HG03354 (cell line): ENCODE measurements at regions not wholly inside any gene's neighbourhood (a gene's known extent, or its start where the extent isn't known, plus 50 kb on each side); places are given as distances from the start of the nearest gene placed in this dataset.
"Not testable (repeated sequence)": the region's sequence is repeated elsewhere in the genome, so short reads cannot be mapped to it uniquely, and the experiment has no call there.

Experiments used
- ATAC-seq: cut with Tn5 transposase; IDR thresholded peaks from one replicate; pipeline ENCODE4 v1.9.1; 2021; ENCODE audit warnings: mild to moderate bottlenecking; ENCODE audit not compliant: unreplicated experiment, poor library complexity, severe bottlenecking

DNA sequence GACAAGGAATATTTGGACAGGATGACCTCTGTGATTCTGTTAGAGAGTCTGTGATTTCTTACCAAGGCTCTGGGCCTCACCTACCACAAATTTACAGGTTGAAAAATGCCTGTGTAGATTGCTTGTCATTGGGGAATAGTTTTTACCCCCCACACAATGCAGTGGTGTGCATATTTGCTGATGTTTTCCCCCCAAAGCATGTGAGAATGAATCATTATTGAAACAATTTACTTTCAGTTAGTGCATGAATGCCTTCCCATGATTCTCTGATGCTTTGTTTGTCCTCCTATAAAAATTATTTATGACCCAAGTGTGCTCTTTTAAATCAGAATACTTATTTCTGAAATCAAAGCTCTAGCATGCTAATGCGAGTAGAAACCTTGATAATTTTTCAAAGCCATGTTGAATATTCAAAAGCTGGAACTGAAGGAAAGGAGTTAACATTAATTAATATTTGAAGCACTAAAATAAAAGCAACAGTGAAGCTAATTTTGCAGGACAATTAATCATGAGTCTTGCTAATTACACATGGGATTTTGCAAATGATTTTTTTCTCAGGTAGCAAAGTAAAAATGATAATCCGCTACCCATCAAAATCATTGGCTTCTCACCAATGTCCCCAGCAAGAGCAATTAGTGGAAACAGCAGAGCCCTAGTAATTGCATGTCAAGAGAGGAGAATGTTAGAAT is 361.2 kb upstream of the HNRNPA3 start:
- ATAC-seq: no peak

DNA sequence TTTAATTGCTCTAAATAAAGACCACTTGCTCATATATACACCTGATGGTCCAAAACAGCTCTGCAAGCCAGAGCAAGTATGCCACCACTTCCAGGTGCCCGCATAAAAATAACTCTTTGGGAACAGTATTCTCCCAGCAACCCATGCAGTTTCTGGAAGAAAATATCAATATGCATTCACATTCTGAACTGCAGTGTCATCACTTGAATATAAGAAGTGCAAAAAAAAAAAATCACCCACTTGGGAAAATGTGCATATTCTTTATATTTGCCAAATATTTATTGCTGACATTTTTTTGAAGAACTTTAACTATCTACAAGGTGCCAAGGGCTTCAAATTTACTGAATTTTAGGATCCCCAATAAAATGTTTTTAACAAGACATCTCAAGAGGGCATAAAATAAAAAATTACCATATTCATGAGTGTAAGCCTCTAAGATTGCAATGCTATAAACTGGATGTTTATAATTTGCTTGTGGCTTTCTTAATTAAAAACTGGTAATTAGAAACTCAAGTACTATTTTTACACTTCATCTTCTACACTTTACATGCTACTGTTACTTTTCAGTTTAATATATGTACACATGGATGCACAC is 360.6 kb upstream of the HNRNPA3 start:
- ATAC-seq: no peak

DNA sequence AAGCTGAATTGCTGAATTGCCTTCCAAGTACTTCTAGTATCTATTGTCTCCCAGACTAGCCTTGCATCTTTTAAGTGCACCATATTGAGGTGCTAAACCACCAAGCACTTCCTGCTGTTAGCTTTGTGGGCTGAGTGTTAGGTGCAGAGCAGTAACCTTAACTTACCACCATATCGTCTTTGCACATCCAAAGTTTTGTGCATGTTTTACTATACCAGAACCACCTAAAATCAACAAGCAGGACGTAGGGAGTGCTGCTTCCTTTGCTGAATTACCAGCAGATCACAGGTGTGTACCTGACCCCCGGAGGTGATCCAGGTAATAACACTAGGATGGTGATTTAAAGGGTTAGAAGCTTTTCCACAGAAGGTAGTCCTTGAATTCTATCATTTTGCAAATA is 359.9 kb upstream of the HNRNPA3 start:
- ATAC-seq: no peak

DNA sequence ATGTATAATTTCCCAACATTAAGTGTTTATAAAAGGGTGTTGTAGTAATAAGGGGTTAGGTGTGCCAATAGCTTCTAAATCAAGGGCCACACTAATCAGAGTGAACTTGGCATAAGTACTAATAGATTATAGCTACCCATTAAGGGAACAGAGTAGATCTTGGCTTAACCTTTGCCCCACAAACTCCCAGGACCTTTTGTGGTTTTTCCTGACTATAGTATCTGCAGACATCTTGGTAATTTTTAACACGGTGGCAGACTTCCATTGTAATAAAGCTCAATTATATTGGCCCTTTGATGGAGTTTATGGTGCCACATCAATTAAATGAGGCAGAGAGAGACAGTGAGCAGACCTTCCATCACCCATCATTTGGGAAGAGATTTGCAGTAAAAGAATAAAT is 358.5 kb upstream of the HNRNPA3 start:
- ATAC-seq: no peak

DNA sequence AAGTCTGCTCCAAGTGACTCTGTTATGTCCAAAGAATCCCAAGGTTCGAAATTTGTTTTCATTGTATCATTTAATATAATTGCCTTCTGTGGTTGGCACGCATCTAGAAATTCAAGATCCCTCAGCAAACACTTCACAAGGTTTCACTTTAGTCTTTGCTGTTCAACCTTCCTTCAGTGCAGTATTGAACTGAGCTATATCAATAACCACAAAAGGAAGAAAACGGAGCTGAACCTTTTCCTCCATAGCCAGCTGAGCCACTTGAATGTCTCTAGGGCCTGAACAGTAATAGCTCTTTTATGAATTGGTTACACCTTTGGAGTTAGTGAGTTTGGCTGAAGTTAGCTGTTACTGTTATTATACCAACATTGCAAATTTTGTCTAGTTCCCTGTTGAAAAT is 357.7 kb upstream of the HNRNPA3 start:
- no peak for ATAC-seq

DNA sequence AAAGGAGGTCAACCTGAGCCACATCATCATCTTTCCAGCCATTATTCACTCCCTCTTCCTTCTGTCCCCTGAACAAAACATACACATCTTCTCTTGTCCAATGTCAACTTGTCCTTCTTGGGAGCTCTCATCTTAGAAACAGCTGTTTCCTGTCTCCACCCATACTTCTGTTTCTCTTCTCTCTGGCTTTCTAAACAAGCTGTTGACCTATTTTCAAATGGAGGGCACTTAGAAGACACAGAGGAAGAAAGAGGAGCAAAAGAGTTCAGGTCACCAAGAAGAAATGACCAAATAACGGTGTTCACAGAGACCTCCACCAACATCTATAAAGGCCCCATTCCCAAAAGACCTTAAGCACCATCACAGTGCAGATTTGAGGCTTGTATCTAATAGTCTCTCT is 355.9 kb upstream of the HNRNPA3 start:
- no peak for ATAC-seq

DNA sequence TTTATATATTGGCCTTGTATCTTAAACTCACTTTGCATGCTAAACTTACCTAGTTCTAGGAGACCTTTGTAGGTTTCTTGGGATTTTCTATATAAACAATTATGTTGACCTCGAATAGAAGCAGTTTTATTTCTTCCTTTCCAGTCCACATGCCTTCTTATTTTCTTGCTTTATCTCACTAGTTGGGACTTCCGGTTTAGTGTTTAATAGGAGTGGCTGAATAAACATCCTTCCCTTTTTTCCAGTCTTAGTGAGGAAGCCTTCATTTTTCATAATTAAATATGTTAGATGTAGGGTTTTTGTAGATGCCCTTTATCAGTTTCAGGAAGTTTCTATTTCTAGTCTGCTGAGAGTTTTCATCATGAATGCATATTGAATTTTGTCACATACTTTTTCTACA is 347.3 kb upstream of the HNRNPA3 start:
- no peak for ATAC-seq

DNA sequence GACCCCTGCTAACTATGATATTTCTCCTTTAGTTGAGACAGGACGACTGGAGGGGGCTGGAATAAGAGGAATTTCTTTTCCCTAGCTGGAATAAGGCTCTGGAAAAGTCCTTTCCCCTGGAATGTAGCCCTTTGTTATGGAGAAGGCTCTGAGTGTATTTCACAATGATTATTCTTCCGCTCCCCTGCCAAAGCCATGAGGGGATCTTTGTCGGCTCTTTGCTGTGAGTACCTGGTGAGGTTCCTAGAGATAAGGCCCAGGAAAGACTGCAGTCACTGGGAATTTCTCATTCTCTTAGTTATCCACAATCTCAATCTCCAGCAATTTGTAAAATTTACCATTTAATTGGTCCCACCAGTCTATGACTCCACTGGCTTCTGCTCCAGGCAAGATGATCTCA is 340.2 kb upstream of the HNRNPA3 start:
- ATAC-seq: no peak

DNA sequence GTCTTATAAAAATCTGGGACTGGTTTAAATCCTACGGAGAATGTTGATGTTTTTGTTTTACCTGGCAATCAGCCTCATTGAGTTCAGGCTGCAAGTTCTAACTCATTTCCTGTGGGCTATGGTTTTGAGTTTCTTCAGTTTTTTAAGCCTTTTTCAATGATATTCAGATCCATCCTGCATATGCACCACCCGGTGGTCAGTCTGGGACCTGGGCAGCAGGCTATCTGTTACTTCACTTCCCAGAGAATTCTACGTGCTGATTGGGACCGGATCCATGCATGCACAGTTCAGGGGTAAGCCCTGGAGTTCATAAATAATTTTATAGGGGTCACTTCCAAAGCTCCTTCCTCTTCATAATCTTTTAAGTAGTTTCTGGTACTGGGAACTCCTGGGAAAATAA is 339.2 kb upstream of the HNRNPA3 start:
- ATAC-seq: no peak

DNA sequence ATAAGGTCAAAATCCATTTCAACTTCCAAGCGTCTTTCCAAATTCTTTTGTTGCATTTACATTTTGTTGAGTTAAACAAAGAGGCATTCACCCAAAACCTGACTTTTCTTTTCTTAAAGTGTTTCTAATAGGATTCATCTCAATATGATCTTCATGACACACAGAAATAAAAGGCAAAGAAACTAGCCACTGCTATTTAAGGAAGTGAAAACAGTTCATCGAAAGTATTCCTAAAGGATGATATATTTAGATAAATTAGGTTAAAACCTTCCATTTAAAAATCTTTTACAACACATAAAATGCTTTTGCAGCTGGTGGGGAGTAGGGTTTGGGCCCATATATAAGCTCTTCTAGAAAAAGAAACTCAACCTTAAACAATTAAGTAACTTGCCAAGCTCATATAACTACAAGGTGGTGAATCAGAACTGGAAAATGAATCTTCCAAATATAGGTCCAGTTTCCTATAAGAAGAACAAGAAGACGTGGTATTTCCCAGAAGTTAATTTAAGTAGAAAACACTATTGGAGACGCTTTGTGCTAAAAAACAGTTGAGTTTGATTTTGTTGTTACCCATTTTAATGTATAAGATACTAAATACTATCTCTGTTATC is 336.0 kb upstream of the HNRNPA3 start:
- ATAC-seq: no peak

DNA sequence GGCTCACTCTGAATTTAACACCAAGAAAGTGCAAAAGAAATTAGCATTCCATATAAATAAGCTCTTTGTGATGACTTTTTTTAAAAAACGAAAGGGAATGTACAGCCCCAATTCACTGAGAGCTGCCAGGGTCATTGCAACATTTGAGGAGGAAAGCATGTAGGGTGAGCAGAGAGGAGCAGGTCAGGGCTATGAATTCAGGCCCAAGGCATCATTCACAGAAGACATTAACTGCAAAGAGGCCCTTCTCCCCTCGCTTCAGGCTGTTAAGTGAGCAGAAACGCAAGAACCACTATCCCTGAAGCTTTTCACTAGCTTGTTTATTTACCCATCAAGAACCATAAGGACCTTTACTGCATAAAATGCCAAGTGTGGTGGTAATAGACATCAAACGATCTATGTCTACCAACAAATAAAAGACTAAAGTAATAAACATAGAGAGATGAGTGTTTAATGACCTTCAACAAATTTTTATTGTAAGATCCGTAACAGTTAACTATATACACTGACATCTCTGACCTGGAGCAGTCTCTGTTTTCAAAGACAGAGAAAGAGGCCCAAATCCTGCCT is 333.1 kb upstream of the HNRNPA3 start:
- no peak for ATAC-seq

DNA sequence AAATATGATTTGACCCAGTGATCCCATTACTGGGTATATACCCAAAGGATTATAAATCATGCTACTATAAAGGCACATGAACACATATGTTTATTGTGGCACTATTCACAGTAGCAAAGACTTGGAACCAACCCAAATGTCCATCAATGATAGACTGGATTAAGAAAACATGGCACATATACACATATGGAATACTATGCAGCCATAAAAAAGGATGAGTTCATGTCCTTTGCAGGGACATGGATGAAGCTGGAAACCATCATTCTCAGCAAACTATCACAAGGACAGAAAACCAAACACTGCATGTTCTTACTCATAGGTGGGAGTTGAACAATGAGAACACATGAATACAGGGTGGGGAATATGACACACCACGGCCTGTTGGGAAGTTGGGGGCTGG is 330.5 kb upstream of the HNRNPA3 start:
- ATAC-seq: not testable (repeated sequence)

DNA sequence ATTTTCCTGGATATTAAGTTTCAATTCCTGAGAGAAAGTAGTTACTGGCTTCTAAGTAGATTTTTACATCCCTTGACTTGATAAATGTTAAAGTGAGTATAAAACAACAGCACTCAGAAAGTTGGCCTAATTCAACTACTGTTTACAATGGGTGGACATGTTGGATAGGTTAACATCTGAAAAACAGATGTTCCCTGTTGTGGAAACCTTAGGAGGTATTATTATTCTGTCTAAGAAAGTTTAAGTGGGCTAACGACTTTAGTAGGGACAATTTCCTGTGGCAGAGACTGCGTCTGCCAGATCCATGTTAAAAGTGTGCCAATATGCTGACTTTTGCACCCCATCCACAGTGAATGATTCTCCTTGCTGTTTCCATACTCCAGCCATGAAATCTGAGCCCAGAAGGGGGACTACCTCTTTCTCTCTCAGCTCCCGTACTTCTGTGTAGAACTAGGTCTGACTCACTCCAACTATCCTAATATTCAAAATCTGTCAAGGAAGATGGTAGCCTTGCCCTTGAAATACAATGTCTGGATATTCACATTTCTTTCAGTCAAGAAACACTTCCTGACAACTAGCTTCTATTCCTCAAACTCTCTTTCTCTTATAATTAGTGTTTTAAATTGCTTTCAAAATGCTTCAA is 327.5 kb upstream of the HNRNPA3 start:
- no peak for ATAC-seq

DNA sequence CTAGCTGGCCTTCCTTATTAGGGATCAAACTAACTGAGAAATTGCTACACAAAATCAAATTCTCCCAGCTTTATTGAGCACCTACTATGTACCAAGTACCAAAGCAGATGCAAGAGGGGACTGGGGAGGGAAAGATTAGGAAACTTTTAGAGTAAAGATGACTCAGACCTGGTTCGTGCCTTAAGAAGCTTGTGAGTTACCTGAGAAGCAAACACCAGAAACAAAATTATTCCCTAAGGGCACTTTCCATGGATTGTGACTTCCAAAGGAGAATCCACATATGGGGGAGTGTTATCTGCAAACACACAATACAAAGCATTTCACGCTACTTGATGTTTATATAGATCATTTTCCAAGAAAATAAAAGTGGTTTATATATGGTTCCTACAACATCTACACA is 326.9 kb upstream of the HNRNPA3 start:
- no peak for ATAC-seq

DNA sequence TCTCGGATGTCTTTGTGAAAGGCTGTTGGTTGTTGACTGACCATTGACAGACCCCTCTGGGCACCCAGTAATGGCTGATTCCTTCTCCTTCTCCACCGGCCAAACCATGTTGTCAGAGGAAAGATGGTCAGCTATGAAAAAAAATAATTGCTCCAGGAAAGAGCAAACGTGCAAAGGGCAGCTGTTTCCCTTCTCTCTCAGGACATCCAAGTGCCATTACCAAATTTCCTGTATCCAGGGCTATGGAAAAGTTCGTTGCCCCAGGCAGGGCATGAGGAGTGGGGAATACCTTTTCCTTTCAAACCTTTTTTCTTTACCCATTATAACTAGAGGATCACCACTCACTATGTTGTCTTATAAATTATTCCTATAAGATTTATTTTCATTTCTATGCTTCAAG is 321.5 kb upstream of the HNRNPA3 start:
- ATAC-seq: no peak

DNA sequence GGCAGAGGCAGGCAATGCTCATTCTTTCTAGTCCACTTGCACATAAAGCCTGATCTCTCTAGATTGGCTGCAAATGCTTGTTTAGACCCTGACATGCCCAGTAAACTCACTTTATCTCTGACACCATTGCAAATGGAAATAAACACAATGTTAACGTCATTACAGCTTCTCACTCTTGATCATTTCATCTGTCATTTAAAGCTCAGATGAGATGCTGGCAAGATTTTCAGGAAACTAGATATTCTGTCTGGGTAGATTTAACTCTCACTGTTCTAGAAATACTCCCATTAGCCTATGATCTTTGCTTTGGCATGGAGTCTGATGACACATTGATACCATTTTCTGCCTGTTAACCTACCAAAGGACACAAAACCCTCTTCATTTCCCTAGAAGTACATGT is 320.7 kb upstream of the HNRNPA3 start:
- ATAC-seq: no peak

DNA sequence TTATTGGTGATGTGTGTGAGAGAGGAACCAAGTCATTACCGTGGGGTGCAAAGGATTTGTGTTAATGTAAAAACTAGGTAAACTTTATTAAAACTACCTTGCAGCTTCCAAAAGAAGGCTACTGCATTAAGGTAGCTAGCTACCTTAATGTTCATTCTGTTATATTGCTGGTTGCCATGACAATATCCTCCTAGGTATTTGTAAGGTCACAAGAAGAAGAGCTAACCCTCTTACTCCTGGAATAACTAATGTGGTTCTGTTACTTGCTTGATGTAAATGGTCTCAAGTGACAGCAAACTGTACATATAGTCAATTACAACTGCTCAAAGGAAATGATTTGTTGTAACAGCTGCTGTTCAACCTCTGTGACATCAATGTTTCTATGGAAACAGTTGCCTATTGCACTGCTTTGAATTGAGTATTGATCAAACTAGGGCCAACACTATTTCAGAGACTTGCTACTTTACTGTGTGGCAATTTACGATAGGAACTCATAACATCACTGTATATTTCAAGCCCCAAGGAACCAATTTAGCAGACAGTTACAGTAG is 319.8 kb upstream of the HNRNPA3 start:
- ATAC-seq: no peak

DNA sequence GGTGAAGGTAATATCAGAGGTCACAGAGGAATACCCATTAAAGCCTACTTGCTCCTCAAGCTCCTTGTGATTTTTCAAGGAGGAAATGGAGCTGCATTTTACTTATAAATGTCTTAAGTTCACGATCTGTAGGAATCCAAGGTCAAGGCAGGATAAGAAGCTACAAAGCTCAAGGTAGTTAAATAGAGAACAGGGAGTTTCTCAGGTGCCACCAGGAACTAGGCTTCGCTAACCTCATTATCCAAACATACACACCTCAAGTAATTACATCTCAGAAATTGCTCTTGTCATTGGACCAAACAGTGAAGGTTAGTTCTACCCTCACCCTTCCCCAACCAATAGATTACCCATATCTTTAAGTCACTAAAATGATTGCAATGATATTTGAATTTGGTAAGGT is 317.4 kb upstream of the HNRNPA3 start:
- no peak for ATAC-seq

DNA sequence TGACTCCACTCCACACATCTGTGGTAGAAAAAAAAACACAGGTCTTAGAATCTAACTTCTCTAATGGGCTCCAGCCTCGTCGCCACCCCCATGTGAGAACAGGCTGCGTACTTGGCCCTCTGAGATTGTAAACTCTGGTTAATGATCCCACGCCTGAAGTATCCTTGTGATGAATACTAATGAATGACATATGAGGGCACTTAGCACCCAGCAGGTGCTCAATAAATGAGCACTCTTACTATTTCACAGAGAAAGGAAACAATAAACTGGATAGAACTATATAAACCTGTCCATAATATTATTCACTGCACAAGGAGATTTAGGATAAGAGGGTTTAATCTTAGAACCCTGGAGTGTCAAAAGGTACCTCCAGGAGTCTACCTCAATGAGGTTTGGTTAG is 310.1 kb upstream of the HNRNPA3 start:
- no peak for ATAC-seq

DNA sequence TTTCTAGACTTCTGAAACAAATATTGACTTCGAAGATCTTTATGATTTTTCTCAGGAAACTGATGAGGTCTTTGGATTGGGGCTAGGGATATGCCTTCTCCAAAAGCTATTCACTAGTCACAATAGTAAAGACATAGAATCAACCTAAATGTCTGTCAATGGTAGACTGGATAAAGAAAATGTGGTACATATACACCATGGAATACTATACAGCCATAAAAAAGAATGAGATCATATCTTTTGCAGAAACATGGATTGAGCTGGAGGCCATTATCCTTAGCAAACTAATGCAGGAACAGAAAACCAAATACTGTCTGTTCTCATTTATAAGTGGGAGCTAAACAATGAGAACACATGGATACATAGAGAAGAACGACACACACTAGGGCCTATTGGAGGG is 308.5 kb upstream of the HNRNPA3 start:
- not testable (repeated sequence) for ATAC-seq
